Kidney (tissue), 13 donors: ENCODE measurements at regions not wholly inside any gene's neighbourhood (a gene's known extent, or its start where the extent isn't known, plus 50 kb on each side); places are given as distances from the start of the nearest gene placed in this dataset.

Experiments used
- DNase-seq, 5 donors: peaks; one replicate each; pipeline ENCODE4 v3.0.0-alpha.2; 2013 to 2020
- FAIRE-seq: peaks from 2 replicates; lab custom pipeline; 2012; peaks lifted over from hg19 to GRCh38; lab: Jason Lieb, UNC
- H3K27ac ChIP-seq, 2 donors: one replicate each; pipeline ENCODE4 v1.7.0; 2013; ENCODE audit warnings: low read depth in 2 of 2, low read length in 2 of 2, inconsistent platforms in 1 of 2
- H3K27me3 ChIP-seq: one replicate; pipeline ENCODE4 v1.7.1; 2013; ENCODE audit warnings: low read length, inconsistent platforms; ENCODE audit not compliant: control insufficient read depth, insufficient read depth
- H3K36me3 ChIP-seq, 3 donors: one replicate each; pipeline versions ENCODE4 v1.7.0 to v1.7.1; 2013; ENCODE audit warnings: low read length in 3 of 3, control low read depth in 1 of 3, inconsistent platforms in 1 of 3; ENCODE audit not compliant: insufficient read depth in 3 of 3, control insufficient read depth in 2 of 3
- H3K4me1 ChIP-seq, 3 donors: one replicate each; pipeline versions ENCODE4 v1.7.0 to v1.7.1; 2013; ENCODE audit warnings: low read length in 3 of 3, inconsistent platforms in 1 of 3, low read depth in 1 of 3; ENCODE audit not compliant: control insufficient read depth in 2 of 3, insufficient read depth in 2 of 3
- H3K4me3 ChIP-seq, 3 donors: one replicate each; pipeline versions ENCODE4 v1.7.0 to v1.8.1; 2013; ENCODE audit warnings: low read length in 3 of 3, control low read depth in 1 of 3, inconsistent platforms in 1 of 3
- H3K9ac ChIP-seq, 3 donors: one replicate each; pipeline versions ENCODE4 v1.7.0 to v1.7.1; 2013; ENCODE audit warnings: low read length in 3 of 3, control low read depth in 1 of 3, inconsistent platforms in 1 of 3
- H3K9me3 ChIP-seq, 3 donors: one replicate each; pipeline versions ENCODE4 v1.7.0 to v1.7.1; 2013; ENCODE audit warnings: low read length in 3 of 3, control low read depth in 1 of 3, inconsistent platforms in 1 of 3; ENCODE audit not compliant: control insufficient read depth in 2 of 3, insufficient read depth in 1 of 3
- CTCF ChIP-seq: IDR thresholded peaks from 3 replicates; pipeline ENCODE4 v1.5.1; 2012; ENCODE audit warnings: mild to moderate bottlenecking, moderate library complexity, borderline replicate concordance; ENCODE audit not compliant: insufficient read depth; ENCODE audit errors: extremely low read depth
- intact Hi-C: fragments of 100-400 bp; cut with DNase I; formaldehyde crosslinking; loops from one replicate; pipeline ENCODE4 v1.11.1; 2022
- donor health status: control.
- donor health status: control.
- donor health status: control.
- donor health status: control.
- donor health status: control.
- donor health status: DM: yes; HTN: yes; CAD: no.
- donor health status: Normal renal cell carcinoma (clear cell type).

- DNase-seq (no peak), FAIRE-seq (no peak)
- no peaks in the 10 kb centered on the region for H3K9me3 ChIP-seq
- intact Hi-C loops: no loop called here
- no peaks in the 10 kb centered on the region for H3K27me3 ChIP-seq
- H3K27ac ChIP-seq: no peak overlapping the region
- H3K4me3 ChIP-seq: no peak overlapping the region
- no peak for TF ChIP-seq CTCF
- no peak overlapping the region for H3K9ac ChIP-seq
- no peaks in the 10 kb centered on the region for H3K4me1 ChIP-seq
- H3K36me3 ChIP-seq: no peaks in the 10 kb centered on the region
Measured at GRCh38 chr11:39236916-39237315, 2222.5 kb downstream of the LRRC4C start.

- Histone ChIP-seq H3K4me3 (no peak overlapping the region), H3K27ac (no peak overlapping the region), H3K27me3 (no peaks in the 10 kb centered on the region), H3K9ac (no peak overlapping the region), H3K9me3 (no peaks in the 10 kb centered on the region), H3K36me3 (no peaks in the 10 kb centered on the region), H3K4me1 (no peaks in the 10 kb centered on the region)
- no peak for FAIRE-seq
- TF ChIP-seq CTCF: no peak
- DNase-seq: no peak
- intact Hi-C loops: no loop called here
Measured at GRCh38 chr11:39221550-39222138, 2237.8 kb downstream of the LRRC4C start.

- no peaks in the 10 kb centered on the region for H3K36me3 ChIP-seq
- no peak for FAIRE-seq
- no peak overlapping the region for H3K27ac ChIP-seq
- intact Hi-C loops: no loop called here
- TF ChIP-seq CTCF: no peak
- no peak overlapping the region for H3K4me3 ChIP-seq
- no peaks in the 10 kb centered on the region for H3K27me3 ChIP-seq
- H3K9ac ChIP-seq: no peak overlapping the region
- no peak for DNase-seq
- H3K4me1 ChIP-seq: no peaks in the 10 kb centered on the region
- H3K9me3 ChIP-seq: no peaks in the 10 kb centered on the region
Measured at GRCh38 chr11:39220501-39221230, 2238.8 kb downstream of the LRRC4C start.
